GM12878 (cell line): ENCODE measurements at regions not wholly inside any gene's neighbourhood (a gene's known extent, or its start where the extent isn't known, plus 50 kb on each side); places are given as distances from the start of the nearest gene placed in this dataset.

Experiments
- ATAC-seq: fragments of 200-7000 bp; cut with Tn5 transposase; 3 replicates; pipeline ENCODE4 v1.9.1; 2020; ENCODE audit warnings: mild to moderate bottlenecking, moderate library complexity
- BruUV-seq: library from RNA; stranded (reverse); fragments of 400-500 nt; replicated peaks from 2 replicates; lab custom pipeline; 2021; lab: Mats Ljungman, UMichigan
- CTCF ChIA-PET: fragments of 300-600 bp; sonication (Branson Sonifier 250); formaldehyde crosslinking; extraction: SDS; loops from one replicate; lab custom pipeline; 2021; ENCODE audit warnings: inconsistent platforms; lab: Yijun Ruan, JAX
- POLR2A ChIA-PET: fragments of 350-600 bp; formaldehyde crosslinking; extraction: SDS; loops from one replicate; lab custom pipeline; 2021; ENCODE audit warnings: inconsistent platforms; lab: Charles Lee
- RAD21 ChIA-PET: fragments of 300-600 bp; sonication (Branson Sonifier 250); formaldehyde crosslinking; loops from one replicate; lab custom pipeline; 2023; ENCODE audit warnings: antibody characterized with exemption; ENCODE audit not compliant: unreplicated experiment; lab: Charles Lee
- SMC1A ChIA-PET: fragments of 300-600 bp; sonication (Branson Sonifier 250); formaldehyde crosslinking; loops from one replicate; lab custom pipeline; 2023; ENCODE audit not compliant: unreplicated experiment, uncharacterized antibody; lab: Charles Lee
- DNase-seq: peaks from one replicate; pipeline ENCODE4 v3.0.0-alpha.2; 2011; ENCODE audit warnings: low read depth, low spot score
- FAIRE-seq: peaks from 3 replicates; lab custom pipeline; 2011; peaks lifted over from hg19 to GRCh38; lab: Jason Lieb, UNC
- H2AFZ ChIP-seq: 2 replicates; pipeline ENCODE4 v1.6.0; 2011; ENCODE audit warnings: low read depth, low read length, control low read depth; ENCODE audit not compliant: control insufficient read depth
- H3K27ac ChIP-seq: 2 replicates; pipeline ENCODE4 v1.5.1; 2011; ENCODE audit warnings: control low read depth; ENCODE audit not compliant: control insufficient read depth, insufficient read depth
- H3K27me3 ChIP-seq, 2 experiments: replicated peaks in 1 of 2; 2 replicates each; pipeline versions ENCODE4 v1.6.0 to v1.6.1; 2011; ENCODE audit warnings: low read length in 1 of 2; ENCODE audit not compliant: control insufficient read depth in 2 of 2, insufficient read depth in 2 of 2
- H3K36me3 ChIP-seq, 2 experiments: 2 replicates each; pipeline ENCODE4 v1.5.1; 2011; ENCODE audit warnings: low read length in 1 of 2; ENCODE audit not compliant: control insufficient read depth in 2 of 2, insufficient read depth in 2 of 2
- H3K4me1 ChIP-seq: 2 replicates; pipeline ENCODE4 v1.6.1; 2011; ENCODE audit warnings: mild to moderate bottlenecking, low read length, moderate library complexity, mixed read lengths; ENCODE audit not compliant: control insufficient read depth, insufficient read depth
- H3K4me2 ChIP-seq: 2 replicates; pipeline ENCODE4 v1.6.0; 2011; ENCODE audit warnings: control low read depth; ENCODE audit not compliant: control insufficient read depth, insufficient read depth
- H3K4me3 ChIP-seq: fragments of 200-600 bp; sonication (generic); 2 replicates; pipeline ENCODE4 v1.5.1; 2016
- H3K79me2 ChIP-seq: 2 replicates; pipeline ENCODE4 v1.6.0; 2011; ENCODE audit warnings: low read length; ENCODE audit not compliant: control insufficient read depth, insufficient read depth
- H3K9ac ChIP-seq: 2 replicates; pipeline ENCODE4 v1.8.0; 2011; ENCODE audit warnings: low read length, control low read depth, mixed read lengths; ENCODE audit not compliant: control insufficient read depth, insufficient read depth
- H3K9me3 ChIP-seq: replicated peaks from 3 replicates; pipeline ENCODE4 v1.5.1; 2011; ENCODE audit warnings: mild to moderate bottlenecking, low read length; ENCODE audit not compliant: control insufficient read depth, insufficient read depth
- H4K20me1 ChIP-seq: 2 replicates; pipeline ENCODE4 v1.6.0; 2011; ENCODE audit not compliant: control insufficient read depth, insufficient read depth
- BCL11A ChIP-seq: IDR thresholded peaks from 2 replicates; pipeline ENCODE4 v1.6.1; 2011; ENCODE audit warnings: low read depth, low read length
- CBFB ChIP-seq: IDR thresholded peaks from 2 replicates; pipeline ENCODE4 v1.6.1; 2016; ENCODE audit warnings: antibody characterized with exemption, low read depth
- EGR1 ChIP-seq, 2 experiments: IDR thresholded peaks; 1 replicate in 1 of 2; 2 replicates in 1 of 2; pipeline ENCODE4 v1.6.1; 2011 to 2012; ENCODE audit warnings: low read depth in 2 of 2, low read length in 2 of 2, borderline replicate concordance in 1 of 2, mild to moderate bottlenecking in 1 of 2, moderate library complexity in 1 of 2
- FOXK2 ChIP-seq: fragments of 450-650 bp; IDR thresholded peaks from 2 replicates; pipeline ENCODE4 v1.6.1; 2017; ENCODE audit warnings: mild to moderate bottlenecking, moderate library complexity
- GATAD2B ChIP-seq: fragments of 450-650 bp; conservative IDR thresholded peaks from 2 replicates; pipeline ENCODE4 v1.6.1; 2017; ENCODE audit warnings: low read depth, mild to moderate bottlenecking, moderate library complexity
- IKZF1 ChIP-seq: fragments of 450-650 bp; conservative IDR thresholded peaks from 2 replicates; pipeline ENCODE4 v1.6.1; 2017; ENCODE audit warnings: antibody characterized with exemption, mild to moderate bottlenecking
- MEF2B ChIP-seq: fragments of 450-650 bp; IDR thresholded peaks from 2 replicates; pipeline ENCODE4 v1.6.1; 2018; ENCODE audit warnings: mild to moderate bottlenecking, moderate library complexity; ENCODE audit not compliant: partially characterized antibody, poor library complexity, severe bottlenecking
- NFYA ChIP-seq: IDR thresholded peaks from 2 replicates; pipeline ENCODE4 v1.6.1; 2011; ENCODE audit warnings: low read depth, mild to moderate bottlenecking, low read length, improper control_type of control experiment, borderline replicate concordance
- NFYB ChIP-seq: IDR thresholded peaks from 2 replicates; pipeline ENCODE4 v1.6.1; 2011; ENCODE audit warnings: low read depth, mild to moderate bottlenecking, low read length, improper control_type of control experiment, moderate library complexity; ENCODE audit not compliant: insufficient read depth
- POU2F2 ChIP-seq: IDR thresholded peaks from 3 replicates; pipeline ENCODE4 v1.6.1; 2011; ENCODE audit warnings: low read depth, mild to moderate bottlenecking, low read length, borderline replicate concordance
- RCOR1 ChIP-seq: conservative IDR thresholded peaks from 2 replicates; pipeline ENCODE4 v1.6.1; 2012; ENCODE audit warnings: low read depth, low read length, improper control_type of control experiment
- RELA ChIP-seq: fragments of 450-650 bp; IDR thresholded peaks from 2 replicates; pipeline ENCODE4 v1.8.0; 2014; ENCODE audit warnings: borderline replicate concordance; ENCODE audit not compliant: partially characterized antibody
- SREBF2 ChIP-seq: IDR thresholded peaks from 2 replicates; pipeline ENCODE4 v1.6.1; 2012; ENCODE audit warnings: mild to moderate bottlenecking, low read length
- TCF3 ChIP-seq: IDR thresholded peaks from 2 replicates; pipeline ENCODE4 v1.6.1; 2012; ENCODE audit warnings: low read depth, mild to moderate bottlenecking, low read length, borderline replicate concordance; ENCODE audit not compliant: insufficient read depth
- ZZZ3 ChIP-seq: IDR thresholded peaks from 2 replicates; pipeline ENCODE4 v1.6.1; 2011; ENCODE audit warnings: low read depth; ENCODE audit not compliant: control insufficient read depth, insufficient read length
- WGBS: methylation state at CpG from one replicate; pipeline ENCODE4 v1.1.6; 2016; ENCODE audit warnings: low lambda C conversion rate; ENCODE audit not compliant: insufficient replicate concordance, insufficient coverage; ENCODE audit errors: missing lambda C conversion rate; 5-methylcytosine and 5-hydroxymethylcytosine counted together
- in situ Hi-C: fragments of 300-500 bp; cut with MboI; formaldehyde crosslinking; loops from 9 replicates; pipeline ENCODE4 v1.14.3; 2018; ENCODE audit warnings: mixed read lengths
- intact Hi-C: fragments of 100-400 bp; cut with micrococcal nuclease; formaldehyde crosslinking; loops from one replicate; pipeline ENCODE4 v1.14.2; 2022; ENCODE audit not compliant: unreplicated experiment
- TF ChIP-seq, protein P1 (sequence below): IDR thresholded peaks from 2 replicates; pipeline ENCODE4 v1.6.1; 2012; ENCODE audit warnings: low read depth, low read length, improper control_type of control experiment
- TF ChIP-seq, protein P2 (sequence below): IDR thresholded peaks from 2 replicates; pipeline ENCODE4 v1.6.1; 2011; ENCODE audit warnings: borderline replicate concordance, low read depth, mild to moderate bottlenecking, moderate library complexity, low read length; ENCODE audit not compliant: insufficient read depth, poor library complexity, severe bottlenecking

DNA sequence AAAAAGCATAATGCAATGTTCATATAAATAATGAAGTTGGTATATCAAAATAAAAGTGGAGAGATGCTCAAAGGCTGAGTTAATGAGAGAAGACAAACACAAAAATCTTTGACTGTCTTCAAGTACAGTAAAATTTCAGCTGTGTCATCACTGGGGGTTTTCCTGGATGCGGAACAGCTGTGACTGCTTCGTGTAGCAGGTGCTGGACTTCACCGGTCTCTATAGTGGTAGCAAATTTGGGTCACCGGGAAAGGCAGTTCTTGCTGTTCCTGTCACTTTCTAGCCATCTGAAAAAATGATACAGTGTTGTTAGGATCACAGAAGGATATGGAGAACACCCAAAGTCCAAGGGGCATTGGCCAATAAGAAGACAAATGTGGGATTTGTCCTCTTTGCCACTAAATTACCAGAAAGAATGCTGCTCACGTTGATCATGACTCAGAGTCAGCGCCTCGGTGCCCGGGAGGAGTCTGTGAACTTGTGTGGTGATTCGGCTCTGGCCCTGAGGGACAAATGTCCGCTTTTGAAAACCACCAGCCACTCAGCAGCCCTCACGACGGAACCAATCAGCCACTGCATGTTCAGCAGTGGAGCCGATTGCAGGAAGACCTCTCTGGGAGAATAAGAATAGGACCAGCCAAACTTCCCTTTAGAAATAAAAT is 230.1 kb upstream of the FAT1 start:
- H3K9ac ChIP-seq: no peak overlapping the region
- POLR2A ChIA-PET: no interaction called here
- H3K4me3 ChIP-seq: no peak overlapping the region
- no peak for DNase-seq
- RAD21 ChIA-PET: no interaction called here
- H3K27me3 ChIP-seq: no peaks in the 10 kb centered on the region
- H3K4me1 ChIP-seq: no peaks in the 10 kb centered on the region
- no peaks in the 10 kb centered on the region for H3K79me2 ChIP-seq
- no peaks in the 10 kb centered on the region for H3K36me3 ChIP-seq
- SMC1A ChIA-PET: no interaction called here
- CTCF ChIA-PET: interaction anchor here (0.6 kb wide), 1 partner anchor 281 kb away, joined by 3 read pairs; no protein-coding TSS in a partner anchor
- no peak for ATAC-seq
- no TSS peak for BruUV-seq
- H3K27ac ChIP-seq: no peak overlapping the region
- FAIRE-seq: no peak
- H2AFZ ChIP-seq: no peak overlapping the region
- H3K9me3 ChIP-seq: no peaks in the 10 kb centered on the region
- intact Hi-C loops: no loop called here
- TF ChIP-seq, protein P1, sequence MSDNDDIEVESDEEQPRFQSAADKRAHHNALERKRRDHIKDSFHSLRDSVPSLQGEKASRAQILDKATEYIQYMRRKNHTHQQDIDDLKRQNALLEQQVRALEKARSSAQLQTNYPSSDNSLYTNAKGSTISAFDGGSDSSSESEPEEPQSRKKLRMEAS: no peak
- TF ChIP-seq POU2F2 (no peak), BCL11A (no peak), IKZF1 (no peak), CBFB (no peak), GATAD2B (no peak), NFYA (no peak)
- no peaks in the 10 kb centered on the region for H4K20me1 ChIP-seq
- 42% methylated on average over 13 of the region's 13 CpGs for WGBS
- in situ Hi-C loops: no loop called here
- no peak overlapping the region for H3K4me2 ChIP-seq

DNA sequence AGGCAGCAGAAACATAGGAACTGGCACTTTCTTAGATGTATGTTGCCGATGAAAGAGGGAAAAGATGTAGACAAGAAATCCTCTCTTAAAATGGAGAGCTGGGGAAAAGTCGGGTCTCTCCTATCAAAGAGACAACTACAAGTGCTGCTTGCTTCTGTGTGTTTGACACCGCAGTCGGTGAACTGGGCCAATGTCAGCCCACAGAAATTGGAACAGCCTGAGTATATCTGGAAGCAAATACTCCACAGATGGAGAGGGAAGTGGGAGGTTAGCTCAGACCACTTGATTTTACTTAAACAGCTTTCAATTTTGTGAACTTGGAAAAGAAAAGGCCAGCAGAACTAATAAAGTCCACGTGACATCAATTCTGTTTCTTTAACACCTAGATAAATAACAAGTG is 230.9 kb upstream of the FAT1 start:
- 28% methylated on average over 5 of the region's 5 CpGs for WGBS
- ATAC-seq: no peak
- TF ChIP-seq FOXK2 (no peak), RELA (no peak), TCF3 (no peak), EGR1 (IDR thresholded peaks at IDR 0.05; ENCODE audit: borderline replicate concordance in 1 of 2, low read depth in 2 of 2, low read length in 2 of 2) (no peak), MEF2B (no peak), ZZZ3 (no peak), NFYB (no peak), POU2F2 (no peak), RCOR1 (no peak), SREBF2 (no peak)
- TF ChIP-seq, protein P2, sequence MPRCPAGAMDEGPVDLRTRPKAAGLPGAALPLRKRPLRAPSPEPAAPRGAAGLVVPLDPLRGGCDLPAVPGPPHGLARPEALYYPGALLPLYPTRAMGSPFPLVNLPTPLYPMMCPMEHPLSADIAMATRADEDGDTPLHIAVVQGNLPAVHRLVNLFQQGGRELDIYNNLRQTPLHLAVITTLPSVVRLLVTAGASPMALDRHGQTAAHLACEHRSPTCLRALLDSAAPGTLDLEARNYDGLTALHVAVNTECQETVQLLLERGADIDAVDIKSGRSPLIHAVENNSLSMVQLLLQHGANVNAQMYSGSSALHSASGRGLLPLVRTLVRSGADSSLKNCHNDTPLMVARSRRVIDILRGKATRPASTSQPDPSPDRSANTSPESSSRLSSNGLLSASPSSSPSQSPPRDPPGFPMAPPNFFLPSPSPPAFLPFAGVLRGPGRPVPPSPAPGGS: no peak
- TF ChIP-seq, protein P1: no peak

More for the DNA sequence above, 230.9 kb upstream of the FAT1 start:
- Histone ChIP-seq H3K79me2 (no peaks in the 10 kb centered on the region), H3K9ac (no peak overlapping the region), H2AFZ (no peak overlapping the region), H3K27ac (no peak overlapping the region), H3K9me3 (no peaks in the 10 kb centered on the region; the same call in 2 of the 3 replicates), H3K27me3 (no peaks in the 10 kb centered on the region), H3K36me3 (no peaks in the 10 kb centered on the region), H3K4me1 (no peaks in the 10 kb centered on the region), H4K20me1 (no peaks in the 10 kb centered on the region), H3K4me2 (no peak overlapping the region), H3K4me3 (no peak overlapping the region)
- CTCF ChIA-PET: no interaction called here
- SMC1A ChIA-PET: no interaction called here
- DNase-seq (no peak), FAIRE-seq (no peak)
- BruUV-seq: no TSS peak
- intact Hi-C loops: no loop called here
- RAD21 ChIA-PET: no interaction called here
- in situ Hi-C loops: no loop called here
- POLR2A ChIA-PET: no interaction called here
